GM20000 (cell line): ENCODE measurements at regions not wholly inside any gene's neighbourhood (a gene's known extent, or its start where the extent isn't known, plus 50 kb on each side); places are given as distances from the start of the nearest gene placed in this dataset.

ENCODE experiments used
- DNase-seq: peaks from one replicate; pipeline ENCODE4 v3.0.0; 2012; ENCODE audit warnings: low spot score
- TF ChIP-seq, protein P1 (sequence below): IDR thresholded peaks from 2 replicates; pipeline ENCODE4 v1.5.1; 2012; ENCODE audit warnings: mild to moderate bottlenecking, control low read depth; ENCODE audit errors: extremely low read depth, missing control alignments

DNA sequence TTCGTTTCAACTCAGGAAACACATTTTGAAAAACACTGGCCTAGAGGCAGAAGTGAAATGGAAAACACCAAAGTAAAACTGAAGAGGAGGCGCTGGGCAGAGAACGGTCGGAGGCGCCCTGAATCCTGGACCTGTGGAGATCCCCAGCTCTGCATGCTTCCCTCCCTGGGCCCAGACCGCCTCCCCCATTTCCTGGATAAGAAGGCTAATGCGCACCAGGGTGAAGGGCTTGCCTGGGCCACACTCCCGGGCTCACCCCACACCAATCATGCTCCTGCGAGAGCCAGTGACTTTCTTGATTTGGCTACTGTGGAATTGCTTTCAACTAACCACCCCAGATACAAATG lies 167.1 kb downstream of the CRYBB2 start:
- no peak for DNase-seq
- TF ChIP-seq, protein P1, sequence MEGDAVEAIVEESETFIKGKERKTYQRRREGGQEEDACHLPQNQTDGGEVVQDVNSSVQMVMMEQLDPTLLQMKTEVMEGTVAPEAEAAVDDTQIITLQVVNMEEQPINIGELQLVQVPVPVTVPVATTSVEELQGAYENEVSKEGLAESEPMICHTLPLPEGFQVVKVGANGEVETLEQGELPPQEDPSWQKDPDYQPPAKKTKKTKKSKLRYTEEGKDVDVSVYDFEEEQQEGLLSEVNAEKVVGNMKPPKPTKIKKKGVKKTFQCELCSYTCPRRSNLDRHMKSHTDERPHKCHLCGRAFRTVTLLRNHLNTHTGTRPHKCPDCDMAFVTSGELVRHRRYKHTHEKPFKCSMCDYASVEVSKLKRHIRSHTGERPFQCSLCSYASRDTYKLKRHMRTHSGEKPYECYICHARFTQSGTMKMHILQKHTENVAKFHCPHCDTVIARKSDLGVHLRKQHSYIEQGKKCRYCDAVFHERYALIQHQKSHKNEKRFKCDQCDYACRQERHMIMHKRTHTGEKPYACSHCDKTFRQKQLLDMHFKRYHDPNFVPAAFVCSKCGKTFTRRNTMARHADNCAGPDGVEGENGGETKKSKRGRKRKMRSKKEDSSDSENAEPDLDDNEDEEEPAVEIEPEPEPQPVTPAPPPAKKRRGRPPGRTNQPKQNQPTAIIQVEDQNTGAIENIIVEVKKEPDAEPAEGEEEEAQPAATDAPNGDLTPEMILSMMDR: no peak

DNA sequence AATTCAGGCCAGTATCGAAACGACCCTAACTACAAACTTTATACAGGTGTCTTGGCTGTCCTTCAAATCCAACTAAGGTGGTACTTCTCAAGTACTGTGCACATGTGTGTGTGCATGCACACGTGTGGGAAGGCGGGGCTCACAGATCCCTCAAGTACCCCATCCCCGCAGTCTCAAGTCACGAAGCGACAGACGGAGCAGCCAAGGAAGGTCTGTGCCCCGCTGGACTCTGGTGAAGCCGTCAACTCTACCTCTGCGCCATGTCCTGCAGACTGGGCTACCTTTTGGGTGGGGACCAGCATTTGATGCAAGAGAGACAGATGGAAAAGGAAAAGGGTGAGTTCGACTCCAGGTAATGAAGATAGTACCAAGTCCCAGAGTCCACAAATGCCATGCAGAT lies 169.0 kb downstream of the CRYBB2 start:
- TF ChIP-seq, protein P1: no peak
- DNase-seq: no peak

DNA sequence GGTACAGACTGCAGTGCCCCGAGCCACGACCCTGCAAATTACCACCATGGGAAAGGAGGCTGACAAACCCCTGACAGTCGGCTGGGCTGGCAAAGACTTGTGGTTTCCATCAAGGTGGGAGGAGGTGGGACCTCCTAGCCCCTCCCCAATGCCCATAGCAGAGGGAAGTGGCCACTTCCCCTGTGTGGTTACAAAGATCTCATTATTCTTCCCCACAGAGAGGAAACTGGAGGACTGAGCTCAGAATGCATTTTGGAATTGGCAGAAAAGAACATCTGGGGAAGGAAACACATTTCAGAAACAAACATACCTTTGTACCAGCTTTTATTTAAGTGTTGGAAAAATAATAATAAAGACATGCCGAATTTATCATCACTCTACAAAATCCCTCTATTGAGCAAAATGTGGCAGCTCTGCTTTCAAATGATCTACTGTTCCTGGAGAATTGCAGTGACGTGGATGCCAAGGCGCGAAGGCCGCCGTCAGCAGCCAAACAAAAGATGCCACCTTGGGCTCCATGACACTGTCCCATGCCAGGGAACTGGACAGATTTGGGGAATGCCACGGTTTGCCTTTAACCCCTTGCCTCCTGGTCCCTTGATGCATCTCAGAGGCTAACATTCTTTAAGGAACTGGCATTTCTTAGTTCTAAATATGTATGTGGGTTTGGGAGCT lies 169.6 kb downstream of the CRYBB2 start:
- DNase-seq: no peak
- TF ChIP-seq, protein P1: no peak

DNA sequence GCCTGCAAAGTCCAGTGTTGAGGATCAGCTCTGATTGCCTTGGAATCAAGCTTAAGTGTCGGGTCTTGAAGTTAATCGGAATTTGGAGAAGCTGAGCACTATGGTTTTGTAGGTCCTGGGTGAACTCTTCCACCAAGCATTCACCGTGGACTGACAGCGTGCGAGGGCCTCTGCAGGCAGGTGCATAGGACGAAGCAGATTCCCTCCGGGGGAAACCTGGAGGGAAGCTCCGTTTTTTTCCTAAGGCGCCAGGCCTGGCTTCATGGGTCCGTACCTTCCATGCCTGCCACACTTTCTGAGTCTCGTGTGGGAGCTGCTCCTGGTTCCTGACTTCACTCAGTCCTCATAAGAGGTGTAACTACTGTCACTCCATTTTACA lies 170.1 kb downstream of the CRYBB2 start:
- TF ChIP-seq, protein P1: no peak
- no peak for DNase-seq

DNA sequence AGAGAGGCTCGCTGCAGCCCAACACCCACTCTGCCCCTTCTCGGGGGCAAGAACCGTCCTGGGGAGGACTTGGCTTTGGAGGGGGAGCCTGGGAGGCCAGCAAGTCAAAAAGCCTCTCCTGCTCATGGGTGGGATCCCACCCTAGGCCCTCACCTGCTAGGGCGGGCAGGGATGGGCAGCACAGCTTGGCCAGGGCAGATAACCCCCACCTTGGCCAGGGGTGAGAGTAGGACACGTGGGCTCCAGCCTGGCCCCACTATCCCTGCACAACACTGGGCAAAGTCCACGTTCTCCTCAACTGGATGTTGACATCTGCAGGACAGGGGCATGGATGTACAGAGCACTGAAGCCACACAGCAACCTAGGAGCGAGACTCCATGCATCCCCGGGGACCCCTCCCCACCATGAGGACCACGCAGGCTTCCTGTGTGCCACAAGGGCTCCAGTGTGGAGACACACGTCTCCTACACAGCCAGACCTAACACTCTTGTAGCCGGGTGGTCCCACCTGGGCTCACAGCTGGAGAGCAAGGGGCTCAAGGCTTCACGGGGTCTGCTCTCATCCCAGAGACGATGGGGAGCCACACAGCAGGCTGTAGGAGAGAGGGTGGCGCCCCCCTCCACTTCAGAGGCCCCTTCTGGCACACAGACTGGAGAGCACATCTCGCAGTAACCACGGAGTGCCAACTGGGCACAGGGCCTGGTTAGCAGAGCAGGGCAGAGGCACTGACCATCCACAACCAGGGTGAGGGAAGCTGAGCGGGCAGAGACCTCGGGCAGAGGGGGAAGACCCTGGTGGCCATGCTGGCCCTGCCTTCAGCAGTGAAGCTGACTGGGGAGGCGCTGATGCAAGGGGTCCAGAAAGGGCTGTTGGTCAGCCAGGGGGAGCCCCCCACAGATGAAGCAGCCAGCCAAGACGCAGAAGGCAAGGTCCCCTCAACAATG lies 171.1 kb downstream of the CRYBB2 start:
- TF ChIP-seq, protein P1: no peak
- no peak for DNase-seq

DNA sequence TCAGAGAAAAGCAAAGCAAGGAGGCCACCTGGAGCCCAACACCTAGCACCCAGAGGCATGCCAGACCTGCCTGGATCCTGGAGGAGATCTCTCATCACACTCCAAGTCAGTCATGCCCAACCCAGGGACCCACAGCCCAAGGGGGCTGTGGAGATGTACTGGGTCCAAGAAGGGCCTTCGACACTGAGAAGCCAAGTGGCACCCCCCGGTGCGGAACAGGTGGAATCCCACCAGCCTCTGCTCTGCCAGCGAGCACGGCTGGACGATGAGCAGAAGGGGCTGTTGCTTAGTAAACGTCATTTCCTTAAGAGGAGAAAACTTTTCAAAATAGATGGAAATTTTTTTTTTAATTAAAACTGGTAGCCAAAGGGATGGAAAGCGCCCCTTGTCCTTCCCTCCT lies 171.9 kb upstream of the GRK3 start:
- TF ChIP-seq, protein P1: no peak
- no peak for DNase-seq

DNA sequence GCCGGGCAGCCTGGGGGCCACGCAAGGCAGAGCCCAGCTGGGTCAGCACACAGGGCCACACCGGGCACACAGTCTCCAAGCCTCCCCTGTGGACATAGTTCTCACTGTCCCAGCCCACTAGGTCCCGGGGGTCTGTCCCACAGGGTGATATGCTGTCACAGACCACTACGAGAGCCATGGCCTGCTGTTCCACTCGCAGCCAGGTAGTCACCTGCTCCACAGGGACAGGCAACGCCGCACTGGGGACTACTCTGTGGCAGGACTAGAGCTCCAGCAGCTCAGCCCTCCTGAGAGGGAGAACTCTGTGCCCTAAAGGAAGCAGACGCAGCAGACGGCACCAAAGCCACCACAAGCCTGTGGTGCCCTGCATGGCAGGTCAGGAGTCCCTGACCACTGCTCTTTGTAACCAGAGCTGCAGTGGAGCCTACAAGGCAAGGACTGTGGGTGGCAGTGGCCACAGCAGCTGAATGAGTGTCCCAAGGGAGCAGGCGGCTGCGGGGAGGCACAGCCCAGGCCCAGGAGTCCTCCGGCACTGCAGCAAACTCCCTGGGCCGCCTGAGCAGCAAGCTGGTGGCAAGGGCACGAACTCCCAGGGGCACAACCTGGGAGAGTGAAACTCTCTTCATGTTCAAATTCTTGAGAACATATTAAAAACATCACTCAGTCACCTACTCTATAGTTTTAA lies 171.2 kb upstream of the GRK3 start:
- TF ChIP-seq, protein P1: no peak
- no peak for DNase-seq
